OCI-LY7 (cell line): ENCODE measurements at regions not wholly inside any gene's neighbourhood (a gene's known extent, or its start where the extent isn't known, plus 50 kb on each side); places are given as distances from the start of the nearest gene placed in this dataset.

Experiments
- BruUV-seq: library from RNA; stranded (reverse); fragments of 400-500 nt; replicated peaks from 2 replicates; lab custom pipeline; 2021; lab: Mats Ljungman, UMichigan
- CTCF ChIA-PET: fragments of 300-600 bp; sonication (Branson Sonifier 250); formaldehyde crosslinking; loops from one replicate; lab custom pipeline; 2022; ENCODE audit warnings: antibody characterized with exemption; ENCODE audit not compliant: unreplicated experiment; lab: Charles Lee
- POLR2A ChIA-PET: fragments of 300-600 bp; sonication (Branson Sonifier 250); formaldehyde crosslinking; loops from one replicate; lab custom pipeline; 2022; ENCODE audit warnings: antibody characterized with exemption; lab: Charles Lee
- DNase-seq: peaks from one replicate; pipeline ENCODE4 v3.0.0-alpha.2; 2015; ENCODE audit warnings: low spot score
- H2AFZ ChIP-seq: fragments of 200-600 bp; sonication (generic), shearing (Covaris generic); 2 replicates; pipeline ENCODE4 v1.6.1; 2014; ENCODE audit warnings: mild to moderate bottlenecking, antibody characterized with exemption, low read length, moderate library complexity
- H3K27ac ChIP-seq: fragments of 200-600 bp; sonication (generic); 2 replicates; pipeline ENCODE4 v1.5.1; 2014; ENCODE audit warnings: mixed run types, low read depth, mild to moderate bottlenecking, moderate library complexity, low read length, inconsistent platforms; ENCODE audit not compliant: poor library complexity, severe bottlenecking
- H3K36me3 ChIP-seq: fragments of 200-600 bp; sonication (generic); 2 replicates; pipeline ENCODE4 v1.6.1; 2014; ENCODE audit warnings: mild to moderate bottlenecking, antibody characterized with exemption, low read length, moderate library complexity, mixed read lengths; ENCODE audit not compliant: insufficient read depth
- H3K4me1 ChIP-seq: fragments of 200-600 bp; sonication (generic); 2 replicates; pipeline ENCODE4 v1.5.1; 2014; ENCODE audit warnings: mild to moderate bottlenecking, low read length; ENCODE audit not compliant: insufficient read depth, poor library complexity, severe bottlenecking
- H3K4me2 ChIP-seq: fragments of 200-600 bp; sonication (generic); 2 replicates; pipeline ENCODE4 v1.6.1; 2014; ENCODE audit warnings: mild to moderate bottlenecking, low read length
- H3K4me3 ChIP-seq: fragments of 200-600 bp; sonication (generic); 2 replicates; pipeline ENCODE4 v1.5.1; 2014; ENCODE audit warnings: mild to moderate bottlenecking, low read depth, low read length; ENCODE audit not compliant: poor library complexity, severe bottlenecking
- H3K79me2 ChIP-seq: fragments of 200-600 bp; sonication (generic); 2 replicates; pipeline ENCODE4 v1.6.1; 2016; ENCODE audit warnings: low read depth, mild to moderate bottlenecking, low read length, moderate library complexity, mixed read lengths; ENCODE audit not compliant: insufficient read depth
- H3K9me2 ChIP-seq: fragments of 200-600 bp; sonication (generic); 2 replicates; pipeline ENCODE4 v1.6.1; 2016; ENCODE audit warnings: mild to moderate bottlenecking, low read length, mixed read lengths; ENCODE audit not compliant: insufficient read depth
- H3K9me3 ChIP-seq: fragments of 200-600 bp; sonication (generic); 2 replicates; pipeline ENCODE4 v1.6.1; 2014; ENCODE audit warnings: mild to moderate bottlenecking, mixed run types, low read length, mixed read lengths
- H4K20me1 ChIP-seq: fragments of 200-600 bp; sonication (generic); 2 replicates; pipeline ENCODE4 v1.6.1; 2014; ENCODE audit warnings: mild to moderate bottlenecking, antibody characterized with exemption, low read length, moderate library complexity, mixed read lengths; ENCODE audit not compliant: insufficient read depth
- EZH2phosphoT487 ChIP-seq: fragments of 200-600 bp; sonication (generic); IDR thresholded peaks from 2 replicates; pipeline ENCODE4 v1.6.1; 2018; ENCODE audit warnings: low read depth, borderline replicate concordance, mild to moderate bottlenecking, mixed run types, antibody characterized with exemption, low read length, moderate library complexity, mixed read lengths
- intact Hi-C: fragments of 100-400 bp; cut with micrococcal nuclease; formaldehyde crosslinking; loops from one replicate; pipeline ENCODE4 v1.10.0; 2022; ENCODE audit not compliant: unreplicated experiment
- TF ChIP-seq, protein P1 (sequence below): fragments of 200-600 bp; sonication (generic); conservative IDR thresholded peaks from 2 replicates; pipeline ENCODE4 v1.5.1; 2014; ENCODE audit warnings: mild to moderate bottlenecking, antibody characterized with exemption, low read length, moderate library complexity, mixed read lengths

GRCh38 chr9:80679916-80680315 lies 1009.4 kb downstream of the TLE1 start:
- ChIA-PET POLR2A (no interaction called here), CTCF (no interaction called here)
- no peak overlapping the region for H2AFZ ChIP-seq
- no peak overlapping the region for H3K27ac ChIP-seq
- no peaks in the 10 kb centered on the region for H3K9me2 ChIP-seq
- no TSS peak for BruUV-seq
- no peaks in the 10 kb centered on the region for H3K79me2 ChIP-seq
- intact Hi-C loops, result no loop called here
- no peaks in the 10 kb centered on the region for H3K4me1 ChIP-seq
- no peaks in the 10 kb centered on the region for H3K9me3 ChIP-seq
- H3K36me3 ChIP-seq, result no peaks in the 10 kb centered on the region
- H4K20me1 ChIP-seq, result no peaks in the 10 kb centered on the region
- H3K4me3 ChIP-seq, result no peak overlapping the region
- no peak for DNase-seq
- no peak overlapping the region for H3K4me2 ChIP-seq
- TF ChIP-seq EZH2phosphoT487, result no peak
- TF ChIP-seq, protein P1, sequence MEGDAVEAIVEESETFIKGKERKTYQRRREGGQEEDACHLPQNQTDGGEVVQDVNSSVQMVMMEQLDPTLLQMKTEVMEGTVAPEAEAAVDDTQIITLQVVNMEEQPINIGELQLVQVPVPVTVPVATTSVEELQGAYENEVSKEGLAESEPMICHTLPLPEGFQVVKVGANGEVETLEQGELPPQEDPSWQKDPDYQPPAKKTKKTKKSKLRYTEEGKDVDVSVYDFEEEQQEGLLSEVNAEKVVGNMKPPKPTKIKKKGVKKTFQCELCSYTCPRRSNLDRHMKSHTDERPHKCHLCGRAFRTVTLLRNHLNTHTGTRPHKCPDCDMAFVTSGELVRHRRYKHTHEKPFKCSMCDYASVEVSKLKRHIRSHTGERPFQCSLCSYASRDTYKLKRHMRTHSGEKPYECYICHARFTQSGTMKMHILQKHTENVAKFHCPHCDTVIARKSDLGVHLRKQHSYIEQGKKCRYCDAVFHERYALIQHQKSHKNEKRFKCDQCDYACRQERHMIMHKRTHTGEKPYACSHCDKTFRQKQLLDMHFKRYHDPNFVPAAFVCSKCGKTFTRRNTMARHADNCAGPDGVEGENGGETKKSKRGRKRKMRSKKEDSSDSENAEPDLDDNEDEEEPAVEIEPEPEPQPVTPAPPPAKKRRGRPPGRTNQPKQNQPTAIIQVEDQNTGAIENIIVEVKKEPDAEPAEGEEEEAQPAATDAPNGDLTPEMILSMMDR, result no peak

DNA sequence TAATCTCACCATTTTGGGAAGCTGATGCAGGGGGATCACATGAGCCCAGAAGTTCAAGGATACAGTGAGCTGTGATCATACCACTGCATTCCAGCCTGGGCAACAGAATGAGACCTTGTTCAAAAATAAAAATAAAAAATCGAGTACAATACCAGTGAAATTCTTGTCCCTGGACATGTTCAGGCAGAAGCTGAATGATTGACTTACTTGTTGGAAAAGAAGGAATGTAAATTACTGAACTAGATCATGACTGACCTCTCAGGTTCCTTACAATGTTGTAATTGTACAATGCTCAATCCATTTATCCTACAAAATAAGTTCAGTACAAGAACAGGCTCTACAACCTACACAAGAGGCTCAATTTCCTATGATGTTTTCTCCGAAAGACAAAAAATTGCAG lies 1010.4 kb downstream of the TLE1 start:
- no TSS peak for BruUV-seq
- Histone ChIP-seq H3K9me3 (no peaks in the 10 kb centered on the region), H3K79me2 (no peaks in the 10 kb centered on the region), H3K4me2 (no peak overlapping the region), H2AFZ (no peak overlapping the region), H3K36me3 (no peaks in the 10 kb centered on the region), H3K4me3 (no peak overlapping the region), H3K9me2 (no peaks in the 10 kb centered on the region), H4K20me1 (no peaks in the 10 kb centered on the region), H3K27ac (no peak overlapping the region), H3K4me1 (no peaks in the 10 kb centered on the region)
- intact Hi-C loops, result no loop called here
- ChIA-PET POLR2A (no interaction called here), CTCF (no interaction called here)
- DNase-seq, result no peak
- TF ChIP-seq, protein P1, result no peak
- no peak for TF ChIP-seq EZH2phosphoT487

- intact Hi-C loops, result no loop called here
- Histone ChIP-seq H4K20me1 (no peaks in the 10 kb centered on the region), H3K27ac (no peak overlapping the region), H3K4me1 (no peaks in the 10 kb centered on the region), H3K9me3 (no peaks in the 10 kb centered on the region), H3K4me3 (no peak overlapping the region), H3K36me3 (no peaks in the 10 kb centered on the region), H3K79me2 (no peaks in the 10 kb centered on the region), H2AFZ (no peak overlapping the region), H3K4me2 (no peak overlapping the region), H3K9me2 (no peaks in the 10 kb centered on the region)
- TF ChIP-seq, protein P1, result no peak
- ChIA-PET POLR2A (interaction anchor here (1.5 kb wide), 1 partner anchor 12 kb away, joined by 3 read pairs; no protein-coding TSS in a partner anchor), CTCF (no interaction called here)
- DNase-seq, result no peak
- BruUV-seq, result no TSS peak
These were observed 1015.9 kb downstream of the TLE1 start for GRCh38 chr9:80673496-80673895.
